AG09309 (cell line): ENCODE measurements at regions not wholly inside any gene's neighbourhood (a gene's known extent, or its start where the extent isn't known, plus 50 kb on each side); places are given as distances from the start of the nearest gene placed in this dataset.

Experiments used
- DNase-seq: peaks from one replicate; pipeline ENCODE4 v3.0.0-alpha.2; 2010; ENCODE audit warnings: low read depth
- H3K4me3 ChIP-seq: 2 replicates; pipeline ENCODE4 v1.5.1; 2011; ENCODE audit warnings: mild to moderate bottlenecking, low read depth, low read length, moderate library complexity; ENCODE audit not compliant: control insufficient read depth
- TF ChIP-seq, protein P1 (sequence below): IDR thresholded peaks from 2 replicates; pipeline ENCODE4 v1.5.1; 2011; ENCODE audit warnings: mild to moderate bottlenecking, low read depth, low read length, inconsistent platforms; ENCODE audit not compliant: insufficient read depth, control insufficient read depth; ENCODE audit errors: missing control alignments

DNA sequence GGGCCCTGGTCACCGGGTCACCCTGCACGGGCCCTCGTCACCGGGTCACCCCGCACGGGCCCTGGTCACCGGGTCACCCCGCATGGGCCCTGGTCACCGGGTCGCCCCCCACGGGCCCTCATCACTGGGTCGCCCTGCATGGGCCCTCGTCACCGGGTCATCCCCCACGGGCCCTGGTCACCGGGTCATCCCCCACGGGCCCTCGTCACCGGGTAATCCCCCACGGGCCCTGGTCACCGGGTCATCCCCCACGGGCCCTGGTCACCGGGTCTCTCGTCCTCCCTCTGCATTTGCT lies 77.6 kb downstream of the RIPK4 start:
- no peak for DNase-seq
- TF ChIP-seq, protein P1, sequence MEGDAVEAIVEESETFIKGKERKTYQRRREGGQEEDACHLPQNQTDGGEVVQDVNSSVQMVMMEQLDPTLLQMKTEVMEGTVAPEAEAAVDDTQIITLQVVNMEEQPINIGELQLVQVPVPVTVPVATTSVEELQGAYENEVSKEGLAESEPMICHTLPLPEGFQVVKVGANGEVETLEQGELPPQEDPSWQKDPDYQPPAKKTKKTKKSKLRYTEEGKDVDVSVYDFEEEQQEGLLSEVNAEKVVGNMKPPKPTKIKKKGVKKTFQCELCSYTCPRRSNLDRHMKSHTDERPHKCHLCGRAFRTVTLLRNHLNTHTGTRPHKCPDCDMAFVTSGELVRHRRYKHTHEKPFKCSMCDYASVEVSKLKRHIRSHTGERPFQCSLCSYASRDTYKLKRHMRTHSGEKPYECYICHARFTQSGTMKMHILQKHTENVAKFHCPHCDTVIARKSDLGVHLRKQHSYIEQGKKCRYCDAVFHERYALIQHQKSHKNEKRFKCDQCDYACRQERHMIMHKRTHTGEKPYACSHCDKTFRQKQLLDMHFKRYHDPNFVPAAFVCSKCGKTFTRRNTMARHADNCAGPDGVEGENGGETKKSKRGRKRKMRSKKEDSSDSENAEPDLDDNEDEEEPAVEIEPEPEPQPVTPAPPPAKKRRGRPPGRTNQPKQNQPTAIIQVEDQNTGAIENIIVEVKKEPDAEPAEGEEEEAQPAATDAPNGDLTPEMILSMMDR: no peak
- H3K4me3 ChIP-seq: no peak overlapping the region

- no peak for DNase-seq
- TF ChIP-seq, protein P1: no peak
- H3K4me3 ChIP-seq: no peak overlapping the region
Observed at GRCh38 chr21:41687633-41688032, 79.2 kb downstream of the RIPK4 start.

GRCh38 chr21:41686664-41687063 lies 80.2 kb downstream of the RIPK4 start:
- no peak for DNase-seq
- H3K4me3 ChIP-seq: no peak overlapping the region
- TF ChIP-seq, protein P1: no peak

- DNase-seq: no peak
- no peak overlapping the region for H3K4me3 ChIP-seq
- TF ChIP-seq, protein P1: no peak
Observed at GRCh38 chr21:41685511-41686149, 81.2 kb downstream of the RIPK4 start.

DNA sequence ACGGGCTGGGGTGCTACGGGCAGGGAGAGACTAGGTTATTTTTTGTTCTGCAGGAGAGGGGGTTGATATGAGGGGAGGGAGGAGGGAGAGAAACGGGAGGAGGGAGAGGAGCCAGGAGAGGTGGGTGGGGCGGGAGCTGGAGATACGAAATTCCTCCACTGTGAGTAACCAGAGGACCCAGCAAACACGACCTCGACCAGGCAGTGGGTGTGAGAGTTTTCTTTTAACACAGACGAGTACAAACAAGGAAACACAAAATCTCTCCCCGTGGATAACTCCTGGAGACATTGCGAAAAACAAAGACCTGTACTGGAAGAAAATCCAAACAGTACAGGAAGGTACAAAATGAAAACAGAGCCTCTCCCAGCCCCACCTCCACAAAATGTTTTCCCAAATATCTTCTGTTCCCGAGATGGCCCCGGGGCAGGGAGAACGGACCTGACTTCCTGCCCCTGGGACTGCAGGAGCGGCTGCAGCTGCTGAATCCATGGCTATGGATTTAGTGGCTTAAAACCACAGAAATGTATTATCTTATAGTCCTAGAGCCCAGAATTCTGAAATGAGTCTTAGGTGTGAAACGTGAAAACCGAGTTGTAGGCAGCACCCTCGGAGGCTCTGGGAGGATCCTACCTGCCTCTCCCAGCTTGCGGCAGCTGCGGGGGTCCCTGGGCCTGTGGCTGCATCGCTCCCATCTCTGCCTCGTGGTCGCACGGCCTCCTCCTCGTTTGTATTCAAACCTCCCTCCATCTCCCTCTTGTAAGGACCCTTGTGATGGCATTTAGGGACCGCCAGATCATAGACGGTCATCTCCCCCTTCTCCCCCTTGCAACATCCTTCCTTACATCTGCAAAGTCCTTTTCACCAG lies 82.2 kb downstream of the RIPK4 start:
- no peak for DNase-seq
- H3K4me3 ChIP-seq: no peak overlapping the region
- TF ChIP-seq, protein P1: no peak

GRCh38 chr21:41683815-41684214 lies 83.0 kb downstream of the RIPK4 start:
- no peak for DNase-seq
- no peak overlapping the region for H3K4me3 ChIP-seq
- TF ChIP-seq, protein P1: no peak
